ENCODE measurements at regions not wholly inside any gene's neighbourhood (a gene's known extent, or its start where the extent isn't known, plus 50 kb on each side); places are given as distances from the start of the nearest gene placed in this dataset.

GRCh38 chr1:37257646-37258045 is 216.7 kb upstream of the ZC3H12A start:
- Histone ChIP-seq H3K4me3 (no peak overlapping the region), H3K27ac (no peak overlapping the region)
- TF ChIP-seq CTCF (IDR thresholded peaks at IDR 0.05): no peak
- DNase-seq (ENCODE audit: low spot score): no peak

- no peak for TF ChIP-seq CTCF (IDR thresholded peaks at IDR 0.05)
- no peak for DNase-seq (ENCODE audit: low spot score)
- H3K4me3 ChIP-seq: no peak overlapping the region
- no peak overlapping the region for H3K27ac ChIP-seq
These were observed 216.3 kb upstream of the ZC3H12A start for GRCh38 chr1:37258068-37258467.

- Histone ChIP-seq H3K4me3 (no peak overlapping the region), H3K27ac (no peak overlapping the region)
- no peak for DNase-seq (ENCODE audit: low spot score)
- no peak for TF ChIP-seq CTCF (IDR thresholded peaks at IDR 0.05)
These were observed 215.4 kb upstream of the ZC3H12A start for GRCh38 chr1:37259019-37259418.

GRCh38 chr1:37261129-37261528 is 213.3 kb upstream of the ZC3H12A start:
- no peak for DNase-seq (ENCODE audit: low spot score)
- Histone ChIP-seq H3K27ac (no peak overlapping the region), H3K4me3 (no peak overlapping the region)
- TF ChIP-seq CTCF (IDR thresholded peaks at IDR 0.05): no peak

GRCh38 chr1:37262439-37263170 is 211.8 kb upstream of the ZC3H12A start:
- Histone ChIP-seq H3K27ac (no peak overlapping the region), H3K4me3 (no peak overlapping the region)
- TF ChIP-seq CTCF (IDR thresholded peaks at IDR 0.05): no peak
- DNase-seq (ENCODE audit: low spot score): no peak

- no peak for DNase-seq (ENCODE audit: low spot score)
- TF ChIP-seq CTCF (IDR thresholded peaks at IDR 0.05): no peak
- no peak overlapping the region for H3K27ac ChIP-seq
- no peak overlapping the region for H3K4me3 ChIP-seq
These were observed 209.2 kb upstream of the ZC3H12A start for GRCh38 chr1:37265156-37265555.

Data from coronary artery (tissue), 2 donors.